NK-92 treated with Interleukin-12 subunit alpha and Interleukin-12 subunit beta, amount 100 ng/mL, for 24 hours (cell line): ENCODE measurements at regions not wholly inside any gene's neighbourhood (a gene's known extent, or its start where the extent isn't known, plus 50 kb on each side); places are given as distances from the start of the nearest gene placed in this dataset.
A peak's percentile ranks its signal among the peaks of the same experiment; 100 is the strongest.

Experiments used
- DNase-seq: peaks from one replicate; lab custom pipeline; 2025; lab: John Stamatoyannopoulos, UW

DNA sequence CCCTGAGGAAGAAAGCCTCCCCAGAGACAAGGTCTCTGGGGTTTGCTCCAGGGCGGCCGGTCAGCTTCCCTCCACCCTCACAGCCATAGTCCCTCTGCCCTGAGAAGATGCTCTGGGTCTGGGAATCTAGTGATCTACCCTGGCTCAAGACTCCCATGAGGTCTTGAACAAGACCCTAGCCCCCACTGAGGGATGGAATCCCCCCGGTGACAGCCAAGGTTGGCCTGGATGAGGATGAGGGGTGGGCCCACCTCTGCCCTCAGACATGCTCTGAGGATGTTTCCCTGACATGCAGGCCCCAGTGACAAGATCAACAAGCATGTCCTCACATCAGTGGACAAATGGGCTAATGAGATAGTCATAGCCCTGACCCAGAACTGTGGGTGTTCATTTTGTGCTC is 138.6 kb downstream of the C5orf15 start:
- no peak for DNase-seq

- DNase-seq: no peak
These were observed 139.7 kb downstream of the C5orf15 start for GRCh38 chr5:133828722-133829121.

- no peak for DNase-seq
These were observed 140.6 kb downstream of the C5orf15 start for GRCh38 chr5:133827830-133828229.

- DNase-seq: no peak
These were observed 141.4 kb downstream of the C5orf15 start for GRCh38 chr5:133827011-133827410.

- peak; percentile 37 for DNase-seq
These were observed 142.7 kb downstream of the C5orf15 start for GRCh38 chr5:133825631-133826289.

- DNase-seq: no peak
These were observed 143.7 kb downstream of the C5orf15 start for GRCh38 chr5:133824661-133825254.

GRCh38 chr5:133821889-133822288 is 146.5 kb downstream of the C5orf15 start:
- DNase-seq: no peak

GRCh38 chr5:133821311-133821741 is 147.1 kb downstream of the C5orf15 start:
- DNase-seq: no peak

DNA sequence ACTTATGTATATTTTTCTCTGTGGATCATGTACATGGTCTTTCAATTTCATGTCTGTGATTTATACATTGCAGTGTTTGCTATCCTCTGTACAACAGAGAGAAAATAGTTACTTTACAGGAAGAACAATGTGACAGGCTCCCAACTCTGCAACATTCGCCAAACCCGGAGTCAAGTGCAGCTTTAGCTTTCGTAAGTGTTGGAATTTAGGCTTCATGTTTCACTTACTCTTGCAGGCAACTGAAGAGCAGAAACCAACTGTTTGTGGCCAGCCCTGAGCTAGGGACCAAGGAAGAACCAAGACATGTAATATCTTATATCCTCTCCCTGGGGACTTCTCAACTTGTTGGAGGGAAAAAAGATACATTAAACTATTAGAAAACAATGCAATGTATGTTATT is 147.9 kb downstream of the C5orf15 start:
- DNase-seq: no peak

- DNase-seq: no peak
These were observed 148.4 kb downstream of the C5orf15 start for GRCh38 chr5:133819977-133820471.

- no peak for DNase-seq
These were observed 149.4 kb downstream of the C5orf15 start for GRCh38 chr5:133818869-133819600.

GRCh38 chr5:133818031-133818431 is 150.4 kb downstream of the C5orf15 start:
- DNase-seq: no peak

DNA sequence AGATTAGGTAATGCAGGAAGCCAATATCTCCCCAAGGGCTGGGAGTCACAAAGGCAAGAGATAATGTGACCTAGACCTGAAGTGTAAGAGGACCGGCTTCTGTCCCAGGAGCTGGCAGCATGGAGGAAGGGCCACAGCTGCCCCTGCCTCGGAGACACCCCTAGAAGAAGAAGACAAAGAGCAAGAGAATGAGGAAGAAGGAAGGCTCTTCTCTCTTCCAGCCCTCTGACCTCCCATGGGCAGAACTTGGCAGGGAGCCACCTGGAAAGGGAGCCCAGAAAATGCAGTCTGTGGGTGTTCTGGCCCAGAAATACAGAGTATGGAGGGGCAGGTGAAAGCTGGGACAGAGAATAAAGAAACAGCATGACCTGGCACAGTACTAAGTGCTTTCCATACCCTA is 151.0 kb downstream of the C5orf15 start:
- DNase-seq: no peak

GRCh38 chr5:133816791-133817190 is 151.6 kb downstream of the C5orf15 start:
- DNase-seq: no peak

- DNase-seq: no peak
These were observed 154.3 kb downstream of the C5orf15 start for GRCh38 chr5:133814152-133814551.

GRCh38 chr5:133811168-133811567 is 157.3 kb downstream of the C5orf15 start:
- no peak for DNase-seq

- DNase-seq: no peak
These were observed 158.6 kb downstream of the C5orf15 start for GRCh38 chr5:133809801-133810200.

DNA sequence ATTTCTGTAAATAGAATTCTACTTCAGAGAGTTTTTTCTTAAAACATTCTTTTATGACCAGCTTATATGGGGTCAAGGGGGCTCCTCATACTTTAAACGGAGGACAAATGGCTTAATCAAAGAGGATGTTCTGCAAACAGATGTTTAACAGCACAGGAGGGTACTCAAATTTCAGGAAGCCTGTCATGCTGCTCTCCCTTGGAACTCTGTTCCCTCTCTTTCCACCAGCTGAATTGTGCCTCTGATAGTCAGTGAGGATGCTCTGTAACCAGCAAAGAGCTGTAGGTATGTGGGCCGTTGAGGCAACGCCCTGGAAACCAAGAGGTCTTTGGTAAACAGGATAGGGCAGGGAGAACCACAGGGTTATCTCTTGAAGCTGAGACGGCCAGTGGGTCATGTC is 161.1 kb downstream of the C5orf15 start:
- DNase-seq: no peak

GRCh38 chr5:133806847-133807246 is 161.6 kb downstream of the C5orf15 start:
- DNase-seq: no peak

- no peak for DNase-seq
These were observed 166.3 kb downstream of the C5orf15 start for GRCh38 chr5:133801955-133802751.

- no peak for DNase-seq
These were observed 167.0 kb downstream of the C5orf15 start for GRCh38 chr5:133801431-133801830.

GRCh38 chr5:133799571-133800237 is 168.7 kb downstream of the C5orf15 start:
- no peak for DNase-seq
